ENCODE measurements at regions not wholly inside any gene's neighbourhood (a gene's known extent, or its start where the extent isn't known, plus 50 kb on each side); places are given as distances from the start of the nearest gene placed in this dataset.

GRCh38 chr18:40935423-40935822, 1019.6 kb upstream of the PIK3C3 start:
- Mint-ChIP-seq H3K27me3 (no peaks in the 10 kb centered on the region), H3K9me3 (peaks cover 0 to 3% of the 10 kb centered on the region in 2 donors), H3K4me1 (no peaks in the 10 kb centered on the region), H3K36me3 (no peaks in the 10 kb centered on the region), H3K27ac (no peak overlapping the region), H3K4me3 (no peak overlapping the region)
- DNase-seq (no peak), ATAC-seq (replicated peaks) (no peak)

- Mint-ChIP-seq H3K27me3 (no peaks in the 10 kb centered on the region), H3K27ac (no peak overlapping the region), H3K4me3 (no peak overlapping the region), H3K4me1 (no peaks in the 10 kb centered on the region), H3K9me3 (peaks cover 0 to 1% of the 10 kb centered on the region in 2 donors), H3K36me3 (no peaks in the 10 kb centered on the region)
- ATAC-seq (replicated peaks): no peak
- DNase-seq: no peak
Observed at GRCh38 chr18:40932862-40933261, 1022.2 kb upstream of the PIK3C3 start.

- H3K4me1 Mint-ChIP-seq: no peaks in the 10 kb centered on the region
- peaks cover 0 to 1% of the 10 kb centered on the region in 2 donors for H3K9me3 Mint-ChIP-seq
- DNase-seq (no peak), ATAC-seq (replicated peaks) (no peak)
- no peaks in the 10 kb centered on the region for H3K27me3 Mint-ChIP-seq
- H3K27ac Mint-ChIP-seq: no peak overlapping the region
- H3K36me3 Mint-ChIP-seq: no peaks in the 10 kb centered on the region
- no peak overlapping the region for H3K4me3 Mint-ChIP-seq
Observed at GRCh38 chr18:40930211-40930882, 1024.7 kb upstream of the PIK3C3 start.

- Mint-ChIP-seq H3K4me1 (no peaks in the 10 kb centered on the region), H3K27me3 (no peaks in the 10 kb centered on the region), H3K4me3 (no peak overlapping the region), H3K9me3 (peaks cover 0 to 1% of the 10 kb centered on the region in 2 donors), H3K36me3 (no peaks in the 10 kb centered on the region), H3K27ac (no peak overlapping the region)
- DNase-seq (no peak), ATAC-seq (replicated peaks) (no peak)
Observed at GRCh38 chr18:40929399-40929798, 1025.6 kb upstream of the PIK3C3 start.

GRCh38 chr18:40926679-40927078, 1028.4 kb upstream of the PIK3C3 start:
- H3K36me3 Mint-ChIP-seq: no peaks in the 10 kb centered on the region
- no peaks in the 10 kb centered on the region for H3K4me1 Mint-ChIP-seq
- DNase-seq (no peak), ATAC-seq (replicated peaks) (no peak)
- peaks cover 0 to 4% of the 10 kb centered on the region in 2 donors for H3K9me3 Mint-ChIP-seq
- H3K27ac Mint-ChIP-seq: no peak overlapping the region
- no peaks in the 10 kb centered on the region for H3K27me3 Mint-ChIP-seq
- no peak overlapping the region for H3K4me3 Mint-ChIP-seq

GRCh38 chr18:40925071-40925541, 1029.9 kb upstream of the PIK3C3 start:
- Mint-ChIP-seq H3K27me3 (no peaks in the 10 kb centered on the region), H3K27ac (no peak overlapping the region), H3K9me3 (peaks cover 0 to 9% of the 10 kb centered on the region in 2 donors), H3K4me3 (no peak overlapping the region), H3K36me3 (no peaks in the 10 kb centered on the region), H3K4me1 (no peaks in the 10 kb centered on the region)
- ATAC-seq (replicated peaks): no peak
- no peak for DNase-seq

- Mint-ChIP-seq H3K36me3 (no peaks in the 10 kb centered on the region), H3K4me3 (no peak overlapping the region), H3K27me3 (no peaks in the 10 kb centered on the region), H3K4me1 (no peaks in the 10 kb centered on the region), H3K27ac (no peak overlapping the region), H3K9me3 (peaks cover 0 to 9% of the 10 kb centered on the region in 2 donors)
- DNase-seq (no peak), ATAC-seq (replicated peaks) (no peak)
Observed at GRCh38 chr18:40921845-40922629, 1033.0 kb upstream of the PIK3C3 start.

GRCh38 chr18:40917056-40917455, 1038.0 kb upstream of the PIK3C3 start:
- Mint-ChIP-seq H3K4me1 (no peaks in the 10 kb centered on the region), H3K27ac (no peak overlapping the region), H3K4me3 (no peak overlapping the region), H3K9me3 (peaks cover 0 to 5% of the 10 kb centered on the region in 2 donors), H3K27me3 (no peaks in the 10 kb centered on the region), H3K36me3 (no peaks in the 10 kb centered on the region)
- DNase-seq (no peak), ATAC-seq (replicated peaks) (no peak)

- H3K4me1 Mint-ChIP-seq: no peaks in the 10 kb centered on the region
- no peak for DNase-seq
- H3K27ac Mint-ChIP-seq: no peak overlapping the region
- no peaks in the 10 kb centered on the region for H3K9me3 Mint-ChIP-seq
- H3K27me3 Mint-ChIP-seq: no peaks in the 10 kb centered on the region
- ATAC-seq (replicated peaks): no peak
- H3K4me3 Mint-ChIP-seq: no peak overlapping the region
- H3K36me3 Mint-ChIP-seq: no peaks in the 10 kb centered on the region
Observed at GRCh38 chr18:40915724-40916123, 1039.3 kb upstream of the PIK3C3 start.

- no peak overlapping the region for H3K27ac Mint-ChIP-seq
- H3K27me3 Mint-ChIP-seq: no peaks in the 10 kb centered on the region
- H3K4me3 Mint-ChIP-seq: no peak overlapping the region
- H3K36me3 Mint-ChIP-seq: no peaks in the 10 kb centered on the region
- ATAC-seq (replicated peaks) (no peak), DNase-seq (no peak)
- H3K4me1 Mint-ChIP-seq: no peaks in the 10 kb centered on the region
- H3K9me3 Mint-ChIP-seq: peaks cover 2 to 4% of the 10 kb centered on the region in 2 donors
Observed at GRCh38 chr18:40911582-40912254, 1043.3 kb upstream of the PIK3C3 start.

- no peaks in the 10 kb centered on the region for H3K36me3 Mint-ChIP-seq
- no peak overlapping the region for H3K4me3 Mint-ChIP-seq
- H3K27ac Mint-ChIP-seq: no peak overlapping the region
- H3K27me3 Mint-ChIP-seq: no peaks in the 10 kb centered on the region
- no peak for DNase-seq
- no peak for ATAC-seq (replicated peaks)
- peaks cover 2 to 4% of the 10 kb centered on the region in 2 donors for H3K9me3 Mint-ChIP-seq
- H3K4me1 Mint-ChIP-seq: no peaks in the 10 kb centered on the region
Observed at GRCh38 chr18:40911041-40911440, 1044.0 kb upstream of the PIK3C3 start.

GRCh38 chr18:40907842-40908241, 1047.2 kb upstream of the PIK3C3 start:
- no peaks in the 10 kb centered on the region for H3K36me3 Mint-ChIP-seq
- ATAC-seq (replicated peaks): no peak
- DNase-seq: no peak
- no peaks in the 10 kb centered on the region for H3K27me3 Mint-ChIP-seq
- peaks cover 2 to 4% of the 10 kb centered on the region in 2 donors for H3K9me3 Mint-ChIP-seq
- no peak overlapping the region for H3K27ac Mint-ChIP-seq
- no peaks in the 10 kb centered on the region for H3K4me1 Mint-ChIP-seq
- H3K4me3 Mint-ChIP-seq: no peak overlapping the region

- Mint-ChIP-seq H3K27ac (no peak overlapping the region), H3K36me3 (no peaks in the 10 kb centered on the region), H3K9me3 (peaks cover 4% of the 10 kb centered on the region in 2 donors), H3K27me3 (no peaks in the 10 kb centered on the region), H3K4me3 (no peak overlapping the region), H3K4me1 (no peaks in the 10 kb centered on the region)
- ATAC-seq (replicated peaks): no peak
- DNase-seq: no peak
Observed at GRCh38 chr18:40904295-40904694, 1050.7 kb upstream of the PIK3C3 start.

GRCh38 chr18:40902436-40902835, 1052.6 kb upstream of the PIK3C3 start:
- Mint-ChIP-seq H3K9me3 (peaks cover 0 to 2% of the 10 kb centered on the region in 2 donors), H3K4me3 (no peak overlapping the region)
- no peak for DNase-seq

More at GRCh38 chr18:40902436-40902835, 1052.6 kb upstream of the PIK3C3 start:
- Mint-ChIP-seq H3K4me1 (no peaks in the 10 kb centered on the region), H3K27ac (no peak overlapping the region), H3K27me3 (no peaks in the 10 kb centered on the region), H3K36me3 (no peaks in the 10 kb centered on the region)
- ATAC-seq (replicated peaks): no peak
